DMS114 treated with DMSO at 0.1 percent for 48 hours (cell line): ENCODE measurements at regions not wholly inside any gene's neighbourhood (a gene's known extent, or its start where the extent isn't known, plus 50 kb on each side); places are given as distances from the start of the nearest gene placed in this dataset.
A peak's percentile ranks its signal among the peaks of the same experiment; 100 is the strongest.
"Not testable (repeated sequence)": the region's sequence is repeated elsewhere in the genome, so short reads cannot be mapped to it uniquely, and the experiment has no call there.

Source experiments
- DNase-seq: peaks from one replicate; lab custom pipeline; 2025; ENCODE audit not compliant: unreplicated experiment; lab: John Stamatoyannopoulos, UW

DNA sequence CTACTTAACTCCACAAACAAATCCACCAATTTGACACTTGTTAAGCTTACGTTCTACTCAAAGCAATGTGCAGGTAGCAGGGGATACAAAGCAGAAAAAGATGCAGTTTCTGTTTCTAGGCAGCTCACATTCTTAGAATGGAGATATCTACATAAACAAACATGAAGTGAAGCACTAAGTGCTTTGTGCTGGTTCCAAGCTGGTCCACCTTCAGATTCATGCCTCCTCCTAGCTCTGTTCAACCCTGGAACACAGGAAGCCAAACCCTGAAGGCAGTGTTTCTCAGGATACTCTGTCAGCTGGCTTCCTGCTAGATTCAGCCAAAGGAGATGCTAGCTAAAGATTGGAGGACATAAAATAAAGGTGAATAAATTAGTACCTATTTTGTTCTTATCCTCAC lies 55.3 kb upstream of the NOL4 start:
- no peak for DNase-seq

DNA sequence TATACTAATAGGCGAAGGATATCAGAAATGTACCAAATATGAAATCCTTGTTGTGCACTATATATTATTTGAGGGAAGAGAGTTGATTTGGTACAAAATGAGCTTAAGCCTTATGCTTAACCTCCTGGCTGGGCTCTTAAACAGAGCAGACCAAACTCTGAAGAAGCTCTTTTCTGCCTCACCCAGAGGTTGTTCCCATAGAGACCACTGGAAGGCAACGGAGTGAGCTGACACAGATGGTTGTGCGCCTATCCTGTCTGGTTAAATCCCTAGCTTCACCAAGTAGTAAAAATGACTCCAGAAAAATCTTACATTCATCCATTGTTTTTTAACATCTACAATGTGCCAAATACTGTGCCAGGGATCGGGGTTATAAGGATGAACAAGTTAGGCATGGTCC lies 55.9 kb upstream of the NOL4 start:
- DNase-seq: no peak

DNA sequence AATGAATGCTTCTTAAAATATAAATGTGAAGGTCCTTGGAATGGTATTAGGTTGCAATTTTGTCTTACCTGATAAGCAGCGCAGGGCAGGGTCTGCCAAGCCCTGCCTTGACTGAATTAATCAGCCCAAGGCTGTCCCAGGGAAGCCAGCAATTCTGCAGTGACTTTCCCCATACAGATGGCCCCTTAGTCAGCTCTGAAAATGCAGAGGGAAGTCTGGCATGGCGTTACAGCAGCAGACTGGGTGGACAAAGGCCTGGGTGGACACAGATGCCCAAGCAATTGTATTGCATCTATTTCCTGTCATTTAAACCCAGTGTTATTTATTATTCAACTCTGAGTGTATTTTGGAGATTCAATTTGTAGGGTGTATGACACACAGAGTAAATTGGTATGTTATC lies 56.6 kb upstream of the NOL4 start:
- no peak for DNase-seq

DNA sequence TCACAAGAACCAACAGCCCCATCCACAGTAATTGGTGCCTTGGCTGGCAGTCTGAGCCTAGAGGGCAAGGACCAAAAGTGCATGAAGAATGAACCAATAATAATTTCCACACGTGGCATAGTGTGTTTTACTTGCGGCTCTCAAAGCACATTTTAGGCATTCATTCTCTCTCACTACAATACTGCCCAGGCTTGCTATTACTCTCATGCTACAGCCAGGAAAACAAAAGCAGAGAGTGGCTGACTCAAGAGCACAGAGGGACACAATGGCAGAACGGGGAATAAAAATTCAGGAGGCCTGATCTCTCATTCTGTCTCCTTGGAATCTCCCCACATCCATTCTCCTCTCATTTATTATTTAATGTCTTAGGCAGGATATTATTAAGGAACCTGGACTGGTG lies 57.0 kb upstream of the NOL4 start:
- no peak for DNase-seq

DNA sequence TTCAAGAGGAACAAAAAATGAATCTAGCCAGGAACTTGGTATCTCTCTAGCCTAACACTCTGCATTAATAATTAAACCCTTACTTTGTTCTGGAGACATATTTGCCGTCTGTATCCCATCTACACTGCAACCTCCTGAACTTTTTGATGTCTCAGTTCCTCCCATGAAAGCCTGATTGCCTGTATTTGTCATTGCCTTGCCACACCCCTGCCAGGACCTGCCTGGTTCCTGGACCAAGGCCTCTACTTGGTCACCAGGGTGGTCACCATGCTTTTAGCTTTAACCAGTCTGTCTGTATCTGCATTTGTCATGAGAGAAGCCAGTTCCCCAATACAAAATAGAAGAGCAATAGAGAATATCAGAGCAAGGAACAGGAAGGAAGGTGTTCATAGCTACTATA lies 58.8 kb upstream of the NOL4 start:
- no peak for DNase-seq

DNA sequence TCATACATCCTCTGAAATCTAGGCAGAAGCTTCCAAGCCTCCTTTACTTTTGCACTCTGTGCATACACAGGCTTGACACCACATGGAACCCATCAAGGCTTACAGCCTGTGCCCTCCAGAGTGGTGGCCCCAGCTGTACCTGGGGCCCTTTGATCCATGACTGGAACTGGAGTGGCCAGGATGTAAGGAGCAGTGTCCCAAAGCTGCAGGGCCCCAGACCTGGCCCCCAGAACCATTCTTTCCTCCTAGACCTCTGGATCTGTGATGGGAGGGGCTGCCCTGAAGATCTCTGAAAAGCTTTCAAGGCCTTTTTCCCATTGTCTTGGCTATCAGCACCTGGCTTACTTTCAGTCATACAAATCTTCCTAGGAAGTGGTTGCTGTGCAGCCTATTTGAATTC lies 63.1 kb upstream of the NOL4 start:
- DNase-seq: no peak

- DNase-seq: no peak
Measured at GRCh38 chr18:34292594-34292993, 67.9 kb upstream of the NOL4 start.

- DNase-seq: no peak
Measured at GRCh38 chr18:34297287-34297686, 72.6 kb upstream of the NOL4 start.

DNA sequence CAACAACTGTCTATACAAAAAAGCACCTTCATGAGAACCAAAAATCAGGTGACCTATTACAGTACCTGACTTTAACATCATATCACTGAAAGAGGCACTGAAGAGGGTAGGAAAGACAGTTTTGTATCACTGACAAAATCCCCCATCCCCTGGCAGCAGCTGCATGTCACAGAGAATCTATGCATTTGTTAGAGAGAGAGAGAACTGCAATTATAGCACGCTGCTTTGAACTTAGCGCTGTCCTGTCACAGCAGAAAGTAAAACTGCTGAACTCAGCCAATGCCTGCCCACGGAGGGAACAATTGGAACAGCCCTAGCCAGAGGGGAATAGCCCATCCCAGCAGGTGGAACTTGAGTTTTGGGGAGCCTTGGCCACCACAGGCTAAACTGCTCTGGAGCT lies 75.1 kb upstream of the NOL4 start:
- no peak for DNase-seq

- no peak for DNase-seq
Measured at GRCh38 chr18:34311468-34311867, 86.8 kb upstream of the NOL4 start.

DNA sequence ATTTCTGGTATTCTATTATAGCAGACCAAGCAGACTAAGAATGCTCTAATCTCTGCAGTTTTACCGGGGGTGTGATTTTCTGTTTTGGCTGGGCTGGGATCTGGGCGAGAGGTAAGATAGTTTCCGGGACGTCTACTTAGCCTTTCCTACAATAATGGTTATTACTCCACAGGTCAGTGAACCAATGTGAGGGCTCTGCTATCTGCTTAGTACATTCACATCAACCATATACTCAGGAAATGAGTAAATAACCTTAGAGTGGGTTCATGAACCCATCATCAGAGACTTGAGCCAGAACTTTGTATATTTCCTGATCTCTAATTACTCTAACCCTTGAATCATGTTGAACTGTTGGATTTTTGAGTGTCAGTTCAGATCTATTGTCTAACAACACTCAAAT lies 90.1 kb upstream of the NOL4 start:
- DNase-seq: no peak

GRCh38 chr18:34315591-34316352 lies 91.1 kb upstream of the NOL4 start:
- no peak for DNase-seq

- no peak for DNase-seq
Measured at GRCh38 chr18:34320267-34320666, 95.6 kb upstream of the NOL4 start.

- no peak for DNase-seq
Measured at GRCh38 chr18:34321066-34321465, 96.4 kb upstream of the NOL4 start.

DNA sequence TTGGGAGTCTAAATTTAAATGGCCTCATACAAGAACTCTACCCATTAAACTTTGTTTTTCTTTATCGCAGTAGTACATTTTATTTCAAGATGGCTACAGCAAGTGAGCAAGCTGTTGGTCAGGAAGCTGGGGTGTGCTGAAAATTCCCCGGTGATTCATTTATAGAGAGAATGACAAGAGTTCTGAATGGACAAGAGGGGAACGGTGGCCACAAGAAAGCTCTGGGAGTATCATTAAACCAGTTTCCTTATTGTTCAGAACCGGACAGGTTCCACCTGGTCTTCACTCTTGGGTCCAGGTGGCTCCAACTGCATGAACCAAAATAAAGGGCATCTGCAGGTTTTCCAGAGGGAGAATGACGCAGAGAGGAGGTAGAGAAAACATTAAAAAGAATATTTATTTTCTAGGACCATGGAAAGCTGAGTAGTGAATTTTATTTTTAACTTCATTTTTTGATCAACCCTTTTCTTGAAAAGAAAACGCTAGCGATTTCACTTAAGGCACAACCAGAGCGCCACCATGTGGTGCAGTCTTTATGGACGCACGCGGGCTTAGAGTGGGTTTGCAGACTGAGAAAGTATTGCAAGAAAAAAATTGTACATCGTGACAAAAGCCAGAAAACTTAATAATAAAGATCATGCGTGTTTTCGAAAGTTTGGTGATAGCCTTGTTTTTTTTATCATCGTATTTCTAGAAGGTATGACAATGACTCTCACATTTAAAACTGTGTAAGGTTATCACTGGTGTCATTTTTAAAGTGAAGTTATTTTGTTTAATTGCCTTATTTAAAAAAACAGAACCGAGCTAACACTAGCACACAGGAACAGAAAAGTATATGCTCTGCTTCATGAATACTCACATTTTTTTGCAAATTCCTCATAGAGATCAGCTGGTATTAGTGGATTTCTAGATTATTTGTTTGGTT lies 97.9 kb upstream of the NOL4 start:
- peak; percentile 16 for DNase-seq

DNA sequence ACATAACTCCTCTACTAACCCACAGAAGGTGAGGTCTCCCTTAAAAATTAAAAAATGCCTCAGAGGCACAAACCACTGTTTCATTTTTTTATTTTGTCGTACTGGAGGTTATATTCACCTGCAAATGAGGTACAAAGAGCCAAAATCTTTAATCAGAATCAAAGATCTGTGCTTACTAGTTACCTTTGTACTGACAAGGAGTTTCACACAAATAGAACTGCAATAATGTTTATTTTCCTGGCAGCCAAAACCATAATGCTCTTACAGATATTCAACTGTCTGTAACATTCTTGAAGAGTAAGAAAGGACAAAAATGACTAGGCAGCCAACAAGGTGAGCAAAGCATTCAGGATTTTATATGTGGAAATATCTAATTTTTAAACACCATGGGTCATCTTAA lies 105.1 kb upstream of the NOL4 start:
- no peak for DNase-seq

- no peak for DNase-seq
Measured at GRCh38 chr18:34330308-34330707, 105.6 kb upstream of the NOL4 start.

GRCh38 chr18:34330907-34331306 lies 106.2 kb upstream of the NOL4 start:
- not testable (repeated sequence) for DNase-seq

DNA sequence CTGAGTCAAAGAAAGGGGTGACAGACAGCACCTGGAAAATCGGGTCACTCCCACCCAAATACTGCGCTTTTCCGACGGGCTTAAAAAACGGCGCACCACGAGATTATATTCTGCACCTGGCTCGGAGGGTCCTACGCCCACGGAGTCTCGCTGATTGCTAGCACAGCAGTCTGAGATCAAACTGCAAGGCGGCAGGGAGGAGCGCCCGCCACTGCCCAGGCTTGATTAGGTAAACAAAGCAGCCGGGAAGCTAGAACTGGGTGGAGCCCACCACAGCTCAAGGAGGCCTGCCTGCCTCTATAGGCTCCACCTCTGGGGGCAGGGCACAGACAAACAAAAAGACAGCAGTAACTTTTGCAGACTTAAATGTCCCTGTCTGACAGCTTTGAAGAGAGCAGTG lies 106.6 kb upstream of the NOL4 start:
- not testable (repeated sequence) for DNase-seq

DNA sequence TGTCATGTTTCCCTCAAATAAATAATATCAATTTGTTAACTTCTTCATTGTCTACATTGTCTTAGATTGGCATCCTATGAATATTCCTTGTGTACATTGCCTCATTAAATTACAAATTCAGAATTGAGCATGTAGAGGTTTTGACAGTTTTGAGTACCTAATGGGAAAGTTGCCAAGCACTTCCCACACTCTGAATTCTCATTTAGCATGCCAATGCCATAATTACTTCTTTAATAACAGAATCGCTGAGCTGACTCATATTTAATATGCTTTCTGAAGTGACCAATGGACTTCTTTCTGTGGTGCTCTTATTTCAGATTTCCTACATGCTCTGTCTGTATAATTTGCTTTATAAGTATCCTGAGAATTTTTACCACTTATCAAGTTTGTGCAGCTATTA lies 114.4 kb upstream of the NOL4 start:
- no peak for DNase-seq

DNA sequence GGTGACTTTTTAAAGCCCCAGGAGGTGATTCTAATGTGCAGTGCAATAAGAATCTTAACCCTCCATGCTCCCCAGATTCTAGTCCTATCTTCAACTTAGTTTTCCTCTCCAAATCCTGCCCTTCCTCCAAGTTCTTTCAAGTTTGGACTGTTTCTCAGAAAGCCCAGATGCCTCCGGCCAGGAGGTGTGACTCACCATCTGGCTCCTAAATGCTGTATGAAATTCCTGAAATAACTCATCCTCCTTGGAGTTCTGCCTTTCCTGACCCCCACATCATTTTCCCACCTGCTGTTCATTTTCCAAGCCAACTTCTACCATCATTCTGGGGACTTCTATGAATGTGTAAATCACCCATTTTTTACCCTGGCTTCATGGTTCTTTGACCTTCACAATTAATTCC lies 118.2 kb upstream of the NOL4 start:
- DNase-seq: no peak

GRCh38 chr18:34345738-34346137 lies 121.0 kb upstream of the NOL4 start:
- no peak for DNase-seq
